CD4-positive, alpha-beta T cell treated with Interleukin-21 for 1 hour (primary cell): ENCODE measurements at regions not wholly inside any gene's neighbourhood (a gene's known extent, or its start where the extent isn't known, plus 50 kb on each side); places are given as distances from the start of the nearest gene placed in this dataset.

ENCODE experiments used
- DNase-seq: peaks from one replicate; pipeline ENCODE4 v3.0.0-alpha.2; 2020

- no peak for DNase-seq
These were observed 152.5 kb downstream of the DMRT2 start for GRCh38 chr9:1202512-1203280.

- DNase-seq = no peak
These were observed 157.5 kb downstream of the DMRT2 start for GRCh38 chr9:1207686-1208085.

- no peak for DNase-seq
These were observed 158.0 kb downstream of the DMRT2 start for GRCh38 chr9:1208157-1208556.

DNA sequence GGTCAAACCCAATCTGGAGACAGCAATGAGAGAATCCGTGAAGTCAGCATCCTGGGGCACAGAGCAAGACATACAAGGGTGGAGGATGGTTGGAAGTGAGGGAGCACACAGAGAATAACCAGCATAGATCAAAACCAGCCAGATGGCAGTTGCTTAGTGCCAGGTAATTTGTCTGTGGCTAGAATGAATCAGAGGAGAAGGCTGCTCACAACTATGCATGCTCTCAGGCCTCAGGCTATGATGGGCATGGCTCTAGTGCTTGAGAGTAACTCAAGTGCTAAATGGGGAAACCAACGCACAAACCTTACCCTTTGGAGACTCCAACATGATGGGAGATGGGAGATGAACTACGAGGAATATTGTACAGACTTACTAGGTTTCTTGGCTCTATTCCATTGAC is 160.8 kb downstream of the DMRT2 start:
- no peak for DNase-seq

- DNase-seq = no peak
These were observed 166.4 kb downstream of the DMRT2 start for GRCh38 chr9:1216532-1216931.

GRCh38 chr9:1217076-1217475 is 166.9 kb downstream of the DMRT2 start:
- DNase-seq = no peak

GRCh38 chr9:1219284-1219683 is 169.1 kb downstream of the DMRT2 start:
- DNase-seq = no peak

DNA sequence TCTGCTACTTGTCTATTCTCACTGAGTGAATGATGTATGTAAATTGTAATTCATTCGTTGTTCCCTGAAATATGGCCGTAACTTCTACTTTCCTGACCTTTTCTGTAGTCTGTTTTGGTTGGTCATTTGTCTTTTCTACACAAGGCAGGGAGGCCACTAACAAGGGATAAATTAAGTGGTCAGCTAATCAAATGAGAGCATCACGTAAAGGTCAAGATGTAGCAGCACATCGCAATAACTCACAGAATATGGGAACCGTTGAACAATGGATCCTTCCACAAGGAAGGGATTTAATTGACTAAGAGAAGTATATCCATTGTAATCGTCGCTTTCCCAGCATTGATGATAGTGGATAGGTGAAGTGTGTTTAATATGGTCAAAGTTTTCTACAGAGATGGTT is 171.1 kb downstream of the DMRT2 start:
- DNase-seq = no peak

- no peak for DNase-seq
These were observed 172.4 kb downstream of the DMRT2 start for GRCh38 chr9:1222511-1222910.

- DNase-seq = no peak
These were observed 182.1 kb downstream of the DMRT2 start for GRCh38 chr9:1231998-1232919.

DNA sequence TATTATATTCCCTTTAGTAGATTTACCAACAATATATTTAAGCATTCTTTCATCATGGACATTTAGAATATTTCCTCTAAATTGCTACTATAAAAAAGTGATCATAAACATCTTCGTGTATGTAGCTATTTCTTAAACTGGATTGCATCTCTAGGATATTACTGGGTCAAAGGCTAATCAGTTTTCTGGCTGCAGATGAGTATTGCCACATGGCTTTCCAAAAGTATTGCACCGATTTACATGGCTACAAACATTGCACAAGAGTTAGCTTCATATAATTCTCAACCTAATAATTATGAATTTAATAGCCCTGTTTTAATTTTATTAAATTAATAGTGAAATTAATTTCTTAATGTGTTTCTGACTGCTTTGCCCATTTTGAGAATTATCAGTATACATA is 183.4 kb downstream of the DMRT2 start:
- no peak for DNase-seq

DNA sequence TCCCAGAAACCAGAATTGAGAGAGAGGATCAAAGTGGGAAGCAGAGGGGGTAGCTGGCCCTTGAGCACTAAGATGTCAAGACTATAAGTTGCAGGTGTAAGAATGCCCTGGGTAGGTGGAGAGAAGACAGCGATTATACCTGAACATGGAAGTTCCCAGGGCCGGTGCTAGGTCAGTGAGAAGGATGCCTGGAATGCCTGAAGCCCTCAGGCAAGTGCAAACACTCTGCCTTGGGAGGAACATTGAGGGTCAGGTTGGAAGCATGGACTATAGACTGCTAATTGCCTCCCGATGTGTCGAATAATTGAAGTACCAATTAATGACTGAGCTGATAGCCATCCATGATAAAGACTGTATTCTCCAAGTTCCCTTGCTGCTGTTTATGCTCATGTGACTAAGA is 185.5 kb downstream of the DMRT2 start:
- DNase-seq = no peak

GRCh38 chr9:1236061-1236460 is 185.9 kb downstream of the DMRT2 start:
- no peak for DNase-seq

GRCh38 chr9:1238407-1238806 is 188.2 kb downstream of the DMRT2 start:
- no peak for DNase-seq

GRCh38 chr9:1248743-1249142 is 198.6 kb downstream of the DMRT2 start:
- DNase-seq = no peak

DNA sequence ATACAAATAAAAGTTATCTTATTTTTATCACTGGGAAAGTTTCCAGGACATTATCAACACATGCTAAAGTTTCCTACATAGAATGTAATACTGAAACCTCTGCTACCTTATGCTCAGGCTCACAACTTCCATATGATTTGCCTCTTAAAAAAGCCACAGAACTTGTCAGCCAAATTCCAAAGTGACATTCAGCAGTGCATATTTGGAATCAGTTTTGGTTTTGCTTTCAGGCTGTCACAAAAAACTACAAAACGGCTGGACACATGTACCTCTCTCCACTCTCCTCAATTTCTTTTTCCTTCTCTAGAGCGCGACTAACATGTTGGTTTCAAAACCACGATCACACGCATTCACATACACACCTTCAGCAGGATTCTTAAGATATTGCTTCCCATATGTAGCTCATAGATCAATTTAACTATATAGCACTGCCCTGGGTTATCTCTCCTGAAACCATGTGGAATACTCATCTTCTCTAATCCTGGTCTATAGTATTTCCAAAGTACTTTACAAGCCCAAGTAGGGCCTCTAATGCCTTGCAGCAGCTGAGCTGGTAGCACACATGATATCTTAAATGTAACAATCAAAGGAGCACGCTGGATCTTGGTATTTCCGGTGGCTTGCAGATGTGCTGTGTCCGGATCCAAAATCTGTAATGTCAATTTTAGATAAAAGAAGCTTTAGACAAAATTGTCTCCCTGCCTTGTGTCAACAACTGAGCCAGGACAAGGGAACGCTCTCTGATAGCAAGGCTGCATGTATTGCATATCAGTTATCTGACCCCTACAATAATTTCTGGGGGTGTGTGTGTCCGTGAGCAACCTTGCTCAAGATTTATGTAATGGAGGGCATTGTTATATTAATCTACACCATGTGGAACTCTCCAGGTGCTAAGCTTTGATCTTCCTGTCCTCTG is 203.2 kb downstream of the DMRT2 start:
- no peak for DNase-seq

DNA sequence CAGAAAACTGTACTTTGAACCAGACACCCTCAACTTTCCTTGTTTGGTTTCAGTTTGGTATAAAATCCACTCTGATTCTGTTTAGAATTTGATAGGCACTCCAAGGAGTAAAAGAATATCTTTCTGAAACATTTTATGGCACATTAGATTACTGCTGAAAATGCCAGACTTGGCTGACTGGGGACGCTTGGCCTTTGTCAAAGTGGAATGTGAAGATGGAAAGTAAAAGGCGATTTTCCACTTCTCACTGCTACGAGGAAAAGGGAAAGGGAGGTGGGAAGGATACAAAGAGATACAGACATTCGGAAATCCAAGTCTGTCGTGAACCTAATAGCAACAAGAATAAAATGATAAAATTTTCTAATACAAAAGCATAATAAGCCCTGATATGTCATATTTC is 203.9 kb downstream of the DMRT2 start:
- DNase-seq = no peak

DNA sequence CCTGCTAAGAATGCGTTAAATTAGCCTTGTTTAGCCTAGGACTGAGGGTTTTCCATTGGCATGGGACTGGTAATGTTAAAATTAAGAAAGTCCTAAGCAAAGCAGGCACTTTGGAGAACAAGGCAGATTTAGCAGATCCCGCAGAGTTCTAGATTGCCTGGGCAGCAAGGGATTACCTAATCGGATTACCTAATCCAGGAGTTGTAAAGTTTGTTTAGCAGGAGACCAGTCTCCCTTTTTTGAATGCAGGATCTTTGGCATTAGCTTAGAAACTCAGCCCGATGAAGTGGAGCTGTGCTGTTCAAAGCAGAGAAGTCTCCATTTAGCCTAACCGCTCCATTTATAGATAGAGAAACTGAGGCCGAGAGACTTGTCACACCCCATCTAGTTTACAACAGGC is 206.0 kb downstream of the DMRT2 start:
- no peak for DNase-seq

DNA sequence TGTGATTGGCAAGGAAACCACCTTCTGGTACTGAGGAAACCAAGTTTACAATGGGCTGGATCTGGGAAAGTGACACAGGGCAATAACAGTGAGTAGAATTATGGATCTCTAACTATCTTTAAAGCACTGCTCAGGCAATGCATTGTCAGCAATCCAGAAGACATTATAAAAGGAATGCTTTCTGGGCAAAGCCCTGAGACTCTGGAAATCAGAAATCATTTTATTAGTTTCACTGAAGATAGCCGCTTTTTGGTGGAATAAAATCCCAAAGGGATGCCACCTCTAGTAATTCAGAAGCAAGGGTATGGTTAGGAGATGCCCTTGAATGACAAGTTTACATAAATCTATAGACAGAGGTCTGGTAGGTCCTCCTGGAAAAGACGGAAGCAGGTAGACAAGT is 211.1 kb downstream of the DMRT2 start:
- no peak for DNase-seq

- no peak for DNase-seq
These were observed 212.0 kb downstream of the DMRT2 start for GRCh38 chr9:1261879-1262766.

DNA sequence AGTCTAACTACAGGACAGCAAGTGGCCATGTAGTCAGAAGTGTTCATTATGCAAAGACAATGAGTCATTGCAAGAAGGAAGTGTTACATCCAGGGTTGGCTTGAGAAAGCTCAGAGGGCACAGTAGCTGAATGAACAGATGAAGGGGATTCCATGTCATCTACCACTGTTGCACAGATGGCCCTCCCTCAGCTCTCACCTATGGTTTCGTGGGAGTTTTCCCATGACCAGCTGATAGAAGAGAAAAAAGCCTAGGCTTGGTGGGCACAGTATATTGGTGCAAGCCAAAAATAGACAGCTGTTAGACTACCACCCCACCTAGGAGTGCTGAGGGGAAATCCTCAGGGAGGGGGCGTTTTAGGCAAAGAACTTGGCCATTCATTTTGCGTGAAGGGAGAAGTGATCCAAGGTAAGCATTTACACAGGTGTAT is 217.0 kb downstream of the DMRT2 start:
- DNase-seq = no peak

DNA sequence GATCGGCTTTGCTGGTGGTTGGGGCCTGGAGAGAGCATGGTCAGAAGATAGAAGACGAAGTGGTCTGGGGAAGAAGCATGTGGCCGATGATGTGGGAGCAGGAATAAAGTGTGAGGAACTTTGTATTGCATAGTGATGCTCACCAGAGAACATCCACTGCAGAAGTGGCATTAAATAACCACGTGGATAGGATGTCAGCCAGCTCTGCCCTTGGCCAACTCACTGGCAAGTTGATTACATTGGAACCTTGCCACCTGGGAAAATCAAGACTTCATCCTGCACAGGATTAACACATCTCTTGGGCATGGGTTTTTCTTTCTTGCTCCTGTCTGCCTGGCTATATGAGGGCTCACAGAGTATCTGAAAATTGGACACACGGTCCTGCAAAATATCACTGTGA is 217.4 kb downstream of the DMRT2 start:
- DNase-seq = no peak
